Testis (tissue), 2 donors: ENCODE measurements at regions not wholly inside any gene's neighbourhood (a gene's known extent, or its start where the extent isn't known, plus 50 kb on each side); places are given as distances from the start of the nearest gene placed in this dataset.

Experiments
- DNase-seq: peaks from one replicate; pipeline ENCODE4 v3.0.0-alpha.2; 2019
- H3K27ac ChIP-seq, 2 donors: fragments of 200-600 bp; sonication (generic); one replicate each; pipeline ENCODE4 v1.5.1; 2019
- H3K27me3 ChIP-seq: fragments of 200-600 bp; sonication (generic); one replicate; pipeline ENCODE4 v1.5.1; 2019
- H3K36me3 ChIP-seq: fragments of 200-600 bp; sonication (generic); one replicate; pipeline ENCODE4 v1.5.1; 2017; ENCODE audit warnings: low read depth; ENCODE audit errors: missing control alignments
- H3K4me1 ChIP-seq: fragments of 200-600 bp; sonication (generic); one replicate; pipeline ENCODE4 v1.5.1; 2019
- H3K4me3 ChIP-seq, 2 donors: fragments of 200-600 bp; sonication (generic); one replicate each; pipeline ENCODE4 v1.5.1; 2017 to 2019
- H3K9me3 ChIP-seq: fragments of 200-600 bp; sonication (generic); one replicate; pipeline ENCODE4 v1.5.1; 2017
- POLR2A ChIP-seq: fragments of 450-650 bp; IDR thresholded peaks from one replicate; pipeline ENCODE4 v1.6.1; 2017; ENCODE audit warnings: antibody characterized with exemption, mild to moderate bottlenecking, moderate library complexity
- WGBS, 2 donors: methylation state at CpG; one replicate each; pipeline ENCODE4 v1.1.5; 2018; 5-methylcytosine and 5-hydroxymethylcytosine counted together
- intact Hi-C: fragments of 100-400 bp; cut with DNase I; formaldehyde crosslinking; loops from one replicate; pipeline ENCODE4 v1.15.1; 2023; ENCODE audit warnings: low total_unique reads
- TF ChIP-seq, protein P1 (sequence below), 3 experiments: fragments of 450-650 bp in 2 of 3; fragments of 200-600 bp in 1 of 3; sonication (generic) in 1 of 3; IDR thresholded peaks; one replicate each; pipeline ENCODE4 v1.5.1; 2016 to 2019; ENCODE audit warnings: antibody characterized with exemption in 3 of 3, mild to moderate bottlenecking in 2 of 3, moderate library complexity in 1 of 3

DNA sequence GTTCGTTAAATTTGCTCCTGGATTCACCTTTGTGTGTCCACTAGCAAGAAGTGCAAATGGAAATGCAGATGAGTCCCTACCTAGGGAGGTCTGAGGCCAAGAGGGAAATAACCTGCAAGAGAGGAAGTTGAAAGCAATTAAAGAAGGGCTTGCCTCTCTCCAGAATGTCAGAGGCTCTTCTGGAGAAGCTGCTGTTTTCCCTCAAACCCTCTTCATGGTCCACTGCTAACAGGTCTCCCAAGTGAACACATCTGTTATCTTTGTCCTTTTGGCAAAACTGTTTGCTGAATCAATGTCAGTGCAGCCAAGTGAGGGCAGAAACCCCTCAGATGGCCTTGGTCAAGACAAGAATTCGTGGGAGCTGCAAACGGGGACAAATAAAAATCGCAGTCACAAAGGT is 177.3 kb upstream of the PLXNA2 start:
- no peaks in the 10 kb centered on the region for H3K36me3 ChIP-seq
- intact Hi-C loops = no loop called here
- H3K9me3 ChIP-seq = no peaks in the 10 kb centered on the region
- WGBS, 2 donors = 61 to 67% methylated on average over 4 of the region's 4 CpGs
- no peaks in the 10 kb centered on the region for H3K4me1 ChIP-seq
- no peak overlapping the region for H3K27ac ChIP-seq
- H3K27me3 ChIP-seq = no peaks in the 10 kb centered on the region
- TF ChIP-seq, protein P1, sequence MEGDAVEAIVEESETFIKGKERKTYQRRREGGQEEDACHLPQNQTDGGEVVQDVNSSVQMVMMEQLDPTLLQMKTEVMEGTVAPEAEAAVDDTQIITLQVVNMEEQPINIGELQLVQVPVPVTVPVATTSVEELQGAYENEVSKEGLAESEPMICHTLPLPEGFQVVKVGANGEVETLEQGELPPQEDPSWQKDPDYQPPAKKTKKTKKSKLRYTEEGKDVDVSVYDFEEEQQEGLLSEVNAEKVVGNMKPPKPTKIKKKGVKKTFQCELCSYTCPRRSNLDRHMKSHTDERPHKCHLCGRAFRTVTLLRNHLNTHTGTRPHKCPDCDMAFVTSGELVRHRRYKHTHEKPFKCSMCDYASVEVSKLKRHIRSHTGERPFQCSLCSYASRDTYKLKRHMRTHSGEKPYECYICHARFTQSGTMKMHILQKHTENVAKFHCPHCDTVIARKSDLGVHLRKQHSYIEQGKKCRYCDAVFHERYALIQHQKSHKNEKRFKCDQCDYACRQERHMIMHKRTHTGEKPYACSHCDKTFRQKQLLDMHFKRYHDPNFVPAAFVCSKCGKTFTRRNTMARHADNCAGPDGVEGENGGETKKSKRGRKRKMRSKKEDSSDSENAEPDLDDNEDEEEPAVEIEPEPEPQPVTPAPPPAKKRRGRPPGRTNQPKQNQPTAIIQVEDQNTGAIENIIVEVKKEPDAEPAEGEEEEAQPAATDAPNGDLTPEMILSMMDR (IDR thresholded peaks at IDR 0.05) = no peak
- no peak for TF ChIP-seq POLR2A
- no peak overlapping the region for H3K4me3 ChIP-seq
- DNase-seq = no peak

DNA sequence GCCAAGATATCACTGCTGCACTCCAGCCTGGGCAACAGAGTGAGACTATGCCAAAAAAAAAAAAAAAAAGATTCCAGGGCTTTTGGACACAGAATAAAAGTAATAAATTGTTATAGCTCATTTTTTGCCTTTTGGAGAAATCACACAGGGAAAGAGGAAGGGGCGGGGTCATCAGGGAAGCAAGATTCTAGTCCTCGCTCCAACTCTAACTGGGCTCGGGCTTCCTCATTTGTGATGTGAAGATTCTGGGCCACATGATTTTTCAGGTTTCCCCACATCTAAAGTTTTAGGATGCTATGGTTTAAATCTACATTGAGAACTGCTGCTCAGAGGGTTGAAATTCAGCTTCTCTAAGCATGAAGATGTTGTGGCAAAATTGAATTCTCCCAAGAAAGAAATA is 179.3 kb upstream of the PLXNA2 start:
- H3K4me1 ChIP-seq = no peaks in the 10 kb centered on the region
- intact Hi-C loops = no loop called here
- no peaks in the 10 kb centered on the region for H3K27me3 ChIP-seq
- TF ChIP-seq, protein P1 (IDR thresholded peaks at IDR 0.05) = no peak
- TF ChIP-seq POLR2A = no peak
- no peaks in the 10 kb centered on the region for H3K9me3 ChIP-seq
- H3K27ac ChIP-seq = no peak overlapping the region
- no peaks in the 10 kb centered on the region for H3K36me3 ChIP-seq
- no peak for DNase-seq
- WGBS, 2 donors = 69 to 72% methylated on average over 3 of the region's 3 CpGs
- no peak overlapping the region for H3K4me3 ChIP-seq

DNA sequence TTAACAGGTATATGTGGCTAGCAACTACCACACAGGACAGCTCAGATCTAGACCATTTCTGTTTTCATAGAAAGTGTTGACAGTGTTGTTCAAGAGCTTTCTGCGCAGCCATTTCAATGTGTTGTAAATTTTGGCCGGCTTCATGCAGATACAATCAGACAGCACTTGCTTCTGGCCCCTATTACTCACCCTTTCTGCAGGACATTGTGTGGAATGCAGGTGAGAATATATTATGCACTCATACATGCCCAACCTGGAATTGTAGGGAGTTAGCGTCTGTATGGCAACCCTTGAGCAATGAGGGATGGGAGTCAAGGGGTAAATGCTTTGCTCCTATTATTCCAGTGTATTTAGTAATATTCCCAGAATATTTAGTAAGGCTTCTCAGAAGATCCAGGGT is 180.9 kb upstream of the PLXNA2 start:
- intact Hi-C loops = no loop called here
- no peak overlapping the region for H3K4me3 ChIP-seq
- no peaks in the 10 kb centered on the region for H3K4me1 ChIP-seq
- no peaks in the 10 kb centered on the region for H3K9me3 ChIP-seq
- no peak for DNase-seq
- no peak for TF ChIP-seq POLR2A
- TF ChIP-seq, protein P1 (IDR thresholded peaks at IDR 0.05) = no peak
- no peaks in the 10 kb centered on the region for H3K36me3 ChIP-seq
- H3K27me3 ChIP-seq = no peaks in the 10 kb centered on the region
- WGBS, 2 donors = 89 to 96% methylated on average over 3 of the region's 3 CpGs
- no peak overlapping the region for H3K27ac ChIP-seq

DNA sequence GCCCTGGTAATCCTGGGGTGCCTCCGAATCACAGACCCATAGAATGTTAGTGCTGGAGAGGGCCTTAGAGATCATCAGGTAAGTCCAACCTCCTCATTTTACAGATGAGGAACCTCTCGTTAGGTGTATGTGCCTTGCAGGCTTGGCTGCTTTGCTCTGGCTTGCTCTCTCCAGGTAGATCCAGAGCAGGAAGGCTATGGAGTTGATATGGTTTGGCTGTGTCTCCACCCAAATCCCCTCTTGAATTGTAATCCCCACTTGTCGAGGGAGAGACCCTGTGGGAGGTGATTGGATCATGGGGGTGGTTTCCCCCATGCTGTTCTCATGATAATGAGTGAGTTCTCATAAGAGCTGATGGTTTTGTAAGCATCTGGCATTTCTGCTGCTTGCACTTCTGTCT is 186.0 kb upstream of the PLXNA2 start:
- Histone ChIP-seq H3K4me1 (no peaks in the 10 kb centered on the region), H3K9me3 (no peaks in the 10 kb centered on the region), H3K36me3 (no peaks in the 10 kb centered on the region), H3K27me3 (no peaks in the 10 kb centered on the region), H3K4me3 (no peak overlapping the region), H3K27ac (no peak overlapping the region)
- TF ChIP-seq, protein P1 (IDR thresholded peaks at IDR 0.05) = no peak
- TF ChIP-seq POLR2A = no peak
- intact Hi-C loops = no loop called here
- 72 to 82% methylated on average over 3 of the region's 3 CpGs for whole genome bisulfite sequencing, 2 donors
- no peak for DNase-seq

DNA sequence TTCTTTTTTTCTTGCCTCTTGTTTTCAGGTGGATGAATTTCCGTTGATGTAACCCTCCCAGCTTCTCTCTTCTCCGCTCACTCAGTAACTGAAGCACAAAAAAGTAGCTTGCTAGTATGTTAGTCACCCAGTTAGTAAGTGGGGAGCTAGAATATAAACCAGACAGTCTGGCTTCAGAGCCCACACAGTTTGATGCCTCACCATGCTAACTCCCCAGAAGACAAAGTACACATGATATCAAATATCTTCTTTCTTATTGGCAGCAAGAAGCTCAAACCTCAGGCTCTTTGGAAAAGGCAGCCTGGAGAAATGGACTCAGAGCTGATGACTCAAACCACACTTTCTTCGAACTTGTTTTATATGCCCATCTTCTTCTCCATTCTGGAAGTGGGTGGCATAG is 187.5 kb upstream of the PLXNA2 start:
- DNase-seq = no peak
- no peaks in the 10 kb centered on the region for H3K4me1 ChIP-seq
- intact Hi-C loops = no loop called here
- 88 to 91% methylated on average over 3 of the region's 3 CpGs for WGBS, 2 donors
- H3K27ac ChIP-seq = no peak overlapping the region
- no peaks in the 10 kb centered on the region for H3K36me3 ChIP-seq
- TF ChIP-seq, protein P1 (IDR thresholded peaks at IDR 0.05) = no peak
- TF ChIP-seq POLR2A = no peak
- H3K27me3 ChIP-seq = no peaks in the 10 kb centered on the region
- H3K4me3 ChIP-seq = no peak overlapping the region
- H3K9me3 ChIP-seq = no peaks in the 10 kb centered on the region
